Stimulated activated effector memory CD8-positive, alpha-beta T cell treated with anti-CD3 and anti-CD28 coated beads, Interleukin-12 subunit alpha, Interleukin-12 subunit beta, amount 100 ng/mL, for 72 hours (primary cell): ENCODE measurements at regions not wholly inside any gene's neighbourhood (a gene's known extent, or its start where the extent isn't known, plus 50 kb on each side); places are given as distances from the start of the nearest gene placed in this dataset.

Experiments used
- ATAC-seq: fragments of 150-1000 bp; cut with Tn5 transposase; 2 replicates; pipeline ENCODE4 v1.10.0; 2021
- DNase-seq, 2 donors: peaks; one replicate each; pipeline ENCODE4 v3.0.0; 2021 to 2022; ENCODE audit warnings: low spot score in 2 of 2
- H3K27ac Mint-ChIP-seq: one replicate; pipeline ENCODE4 v1.8.0; 2022; ENCODE audit warnings: mild to moderate bottlenecking, mixed read lengths
- H3K36me3 Mint-ChIP-seq: one replicate; pipeline ENCODE4 v1.8.0; 2022; ENCODE audit warnings: mild to moderate bottlenecking, mixed read lengths
- H3K4me1 Mint-ChIP-seq: one replicate; pipeline ENCODE4 v1.8.0; 2022; ENCODE audit warnings: mixed read lengths
- H3K4me3 Mint-ChIP-seq: one replicate; pipeline ENCODE4 v1.8.0; 2022; ENCODE audit warnings: mild to moderate bottlenecking, mixed read lengths
- H3K9me3 Mint-ChIP-seq: one replicate; pipeline ENCODE4 v1.8.0; 2022; ENCODE audit warnings: mixed read lengths

DNA sequence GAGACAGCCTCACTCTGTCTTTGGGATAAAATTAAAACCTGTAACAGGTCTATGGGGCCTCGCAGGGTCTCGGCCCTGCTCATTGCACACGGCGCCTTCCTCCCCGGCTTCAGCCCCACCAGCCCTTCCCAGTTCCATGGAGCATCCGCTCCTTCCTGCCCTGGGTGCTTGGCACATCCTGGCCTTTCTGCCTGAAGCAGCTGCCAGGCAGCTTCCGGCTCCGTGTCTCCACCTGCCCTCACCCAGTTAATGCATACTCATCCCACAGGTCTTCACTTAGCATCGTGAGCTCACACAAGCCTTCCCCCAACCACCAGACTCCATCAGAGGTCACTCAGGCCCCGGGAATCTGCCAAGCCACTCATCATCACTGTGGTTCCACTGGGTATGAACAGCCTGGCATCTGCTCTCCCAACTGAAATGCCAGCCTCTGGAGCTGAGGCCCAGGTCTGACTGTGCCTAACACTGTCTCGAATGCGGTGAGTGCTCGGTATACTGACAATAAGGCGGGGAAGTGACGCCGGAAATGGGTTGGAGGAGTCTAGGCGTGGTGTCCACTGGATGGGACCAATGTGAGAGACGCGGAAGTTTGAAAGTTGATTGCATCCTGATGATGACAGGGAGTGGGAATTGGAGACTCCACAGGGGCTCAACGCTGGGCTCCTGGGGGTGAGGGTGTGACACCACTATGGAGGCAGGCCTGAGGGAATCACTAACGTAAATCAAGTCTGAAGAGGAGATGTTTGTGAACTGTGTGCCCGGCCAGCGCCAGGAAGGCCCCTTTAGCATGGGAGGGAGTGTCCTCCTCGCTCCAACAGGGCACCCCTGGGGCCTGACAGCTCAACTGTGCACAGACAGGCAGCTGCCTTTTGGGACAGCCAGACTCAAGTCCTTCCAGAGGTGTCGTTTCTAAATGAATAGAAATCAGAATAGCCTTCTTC is 245.8 kb downstream of the TTLL2 start:
- H3K4me1 Mint-ChIP-seq, result no peaks in the 10 kb centered on the region
- ATAC-seq (no peak), DNase-seq (no peak)
- no peaks in the 10 kb centered on the region for H3K9me3 Mint-ChIP-seq
- H3K36me3 Mint-ChIP-seq, result no peaks in the 10 kb centered on the region
- no peak overlapping the region for H3K4me3 Mint-ChIP-seq
- no peak overlapping the region for H3K27ac Mint-ChIP-seq

DNA sequence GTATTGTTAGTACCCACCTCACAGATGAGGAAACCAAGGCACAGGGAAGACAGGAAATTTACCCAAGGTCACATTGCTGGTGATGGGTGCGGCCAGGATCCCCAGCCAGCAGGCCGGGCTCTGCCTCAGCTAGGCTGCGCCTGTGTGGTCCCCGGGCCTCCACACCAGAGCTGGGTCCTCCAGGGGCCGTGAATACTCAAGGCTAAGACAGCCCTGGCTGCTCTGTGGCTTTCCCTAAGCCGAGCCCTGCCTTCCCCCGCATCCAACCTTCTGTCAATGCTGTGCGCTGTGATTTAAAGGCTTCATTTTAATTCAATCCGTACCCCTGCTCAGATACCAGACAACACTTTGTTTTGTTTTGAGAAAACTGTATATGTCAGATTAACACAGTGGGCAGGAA is 246.7 kb downstream of the TTLL2 start:
- no peaks in the 10 kb centered on the region for H3K4me1 Mint-ChIP-seq
- H3K9me3 Mint-ChIP-seq, result no peaks in the 10 kb centered on the region
- H3K27ac Mint-ChIP-seq, result no peak overlapping the region
- no peak overlapping the region for H3K4me3 Mint-ChIP-seq
- no peaks in the 10 kb centered on the region for H3K36me3 Mint-ChIP-seq
- DNase-seq (no peak), ATAC-seq (no peak)

DNA sequence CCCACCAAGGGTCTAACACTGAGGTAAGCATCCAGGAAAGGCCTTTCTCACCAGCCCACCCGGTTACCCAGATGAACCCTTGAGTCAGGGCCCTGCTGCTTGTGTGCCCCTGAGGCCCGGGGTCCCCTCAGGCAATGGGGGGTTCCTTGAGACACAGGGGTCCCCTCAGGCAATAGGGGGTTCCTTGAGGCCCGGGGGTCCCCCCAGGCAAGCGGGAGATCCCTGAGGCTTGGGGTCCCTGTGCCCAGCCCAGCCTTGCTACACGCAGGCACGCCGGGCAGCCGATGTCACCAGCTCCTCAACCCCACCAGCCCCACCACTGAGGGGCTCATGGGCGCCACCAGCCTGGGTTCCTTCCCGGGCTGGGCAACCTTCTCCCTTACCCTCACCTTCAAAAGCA is 247.2 kb downstream of the TTLL2 start:
- H3K4me1 Mint-ChIP-seq, result no peaks in the 10 kb centered on the region
- no peak overlapping the region for H3K4me3 Mint-ChIP-seq
- DNase-seq (no peak), ATAC-seq (no peak)
- H3K36me3 Mint-ChIP-seq, result no peaks in the 10 kb centered on the region
- H3K27ac Mint-ChIP-seq, result no peak overlapping the region
- no peaks in the 10 kb centered on the region for H3K9me3 Mint-ChIP-seq

DNA sequence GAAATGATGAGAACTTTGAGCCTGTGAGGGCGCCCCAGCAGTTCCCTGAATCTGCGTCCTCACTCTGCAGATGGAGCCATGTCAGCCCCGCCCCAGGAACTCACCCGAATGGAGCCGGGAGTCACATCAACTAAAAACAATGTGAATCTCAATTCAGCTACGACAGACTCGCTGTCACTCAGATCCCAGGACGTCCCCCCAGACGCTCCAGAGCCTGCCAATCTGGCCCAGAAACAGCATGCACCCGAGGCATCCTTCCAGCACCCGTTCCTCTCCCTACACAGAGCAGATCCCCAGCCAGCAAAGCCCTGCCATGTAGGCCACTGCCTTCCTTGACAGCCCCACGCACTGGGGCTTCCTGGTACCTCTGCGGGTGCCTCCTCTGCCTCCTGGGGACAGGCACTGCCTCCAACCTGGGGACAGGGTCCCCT is 248.0 kb downstream of the TTLL2 start:
- ATAC-seq (no peak), DNase-seq (no peak)
- Mint-ChIP-seq H3K36me3 (no peaks in the 10 kb centered on the region), H3K4me3 (no peak overlapping the region), H3K4me1 (no peaks in the 10 kb centered on the region), H3K9me3 (no peaks in the 10 kb centered on the region), H3K27ac (no peak overlapping the region)

DNA sequence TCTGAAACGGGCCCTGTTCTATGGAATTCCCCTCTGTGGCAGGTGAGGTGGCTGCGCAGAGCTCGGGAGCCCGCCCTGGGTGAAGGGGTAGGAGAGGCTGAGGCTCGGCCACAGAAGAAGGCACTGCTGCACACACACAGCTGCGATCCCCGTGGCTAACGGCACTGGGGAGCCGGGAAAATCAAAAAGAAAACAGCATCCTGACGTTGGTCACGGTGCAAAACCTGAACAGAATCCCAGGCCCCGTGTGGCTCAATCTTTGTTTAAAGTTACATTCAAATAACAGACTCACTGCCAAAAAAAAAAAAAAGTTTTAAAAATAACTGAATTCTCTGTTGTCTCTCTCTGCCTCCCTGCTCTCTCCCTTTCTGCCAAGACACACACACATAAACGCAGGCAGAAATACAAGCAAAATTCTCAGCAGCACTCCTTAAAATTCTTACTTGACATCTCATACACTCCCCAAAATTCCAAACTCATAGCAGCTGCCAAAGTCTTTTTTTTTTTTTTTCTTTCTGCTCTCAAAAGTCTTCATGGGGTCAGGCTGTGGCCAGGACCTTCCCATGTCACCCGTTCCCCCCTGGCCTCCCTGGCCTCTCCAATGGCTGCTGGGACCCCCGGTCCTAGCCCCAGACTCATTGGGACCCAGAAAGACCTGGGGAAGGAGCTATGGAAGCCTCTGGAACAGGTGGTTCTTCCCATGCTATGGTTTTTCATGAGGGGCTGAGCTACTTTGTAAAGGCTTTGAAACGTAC is 248.8 kb downstream of the TTLL2 start:
- DNase-seq (no peak), ATAC-seq (no peak)
- Mint-ChIP-seq H3K4me1 (no peaks in the 10 kb centered on the region), H3K9me3 (no peaks in the 10 kb centered on the region), H3K36me3 (no peaks in the 10 kb centered on the region), H3K4me3 (no peak overlapping the region), H3K27ac (no peak overlapping the region)

DNA sequence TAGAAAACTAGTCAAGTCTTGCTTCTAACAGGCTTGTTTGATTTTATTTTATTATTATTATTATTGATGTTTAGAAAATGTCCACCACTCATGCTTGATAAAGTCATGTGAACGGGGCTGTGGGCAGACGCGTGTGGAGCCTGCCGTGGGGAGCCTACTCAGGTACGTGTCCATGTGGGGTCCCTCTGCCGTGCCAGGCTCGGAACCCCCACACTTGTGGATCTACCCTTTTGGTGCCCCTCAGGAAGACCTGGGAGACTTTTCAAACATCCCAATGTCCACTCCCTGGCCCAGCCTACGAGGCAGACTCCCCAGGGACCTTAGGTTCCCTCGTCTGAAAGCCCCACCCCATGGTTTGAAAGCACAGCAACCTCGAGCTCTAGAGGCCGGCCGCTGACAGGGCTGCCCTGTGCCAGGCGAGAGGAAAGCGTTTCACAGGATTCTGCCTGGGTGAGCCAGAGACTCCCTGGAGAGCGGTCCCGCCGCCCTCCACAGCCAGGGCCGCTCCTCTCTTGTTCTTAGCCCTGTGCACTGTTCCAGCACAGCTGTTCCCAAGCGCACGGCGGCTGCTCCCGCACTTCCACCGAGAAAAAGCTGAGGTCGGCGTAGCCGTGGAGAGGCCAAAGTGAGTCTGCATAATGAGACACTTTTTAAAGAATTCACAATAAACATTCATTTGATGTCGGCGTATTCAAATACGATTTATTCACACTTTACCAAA is 249.7 kb downstream of the TTLL2 start:
- no peaks in the 10 kb centered on the region for H3K36me3 Mint-ChIP-seq
- no peak overlapping the region for H3K27ac Mint-ChIP-seq
- no peaks in the 10 kb centered on the region for H3K9me3 Mint-ChIP-seq
- H3K4me1 Mint-ChIP-seq, result no peaks in the 10 kb centered on the region
- ATAC-seq, result no peak
- DNase-seq, result no peak
- H3K4me3 Mint-ChIP-seq, result no peak overlapping the region

DNA sequence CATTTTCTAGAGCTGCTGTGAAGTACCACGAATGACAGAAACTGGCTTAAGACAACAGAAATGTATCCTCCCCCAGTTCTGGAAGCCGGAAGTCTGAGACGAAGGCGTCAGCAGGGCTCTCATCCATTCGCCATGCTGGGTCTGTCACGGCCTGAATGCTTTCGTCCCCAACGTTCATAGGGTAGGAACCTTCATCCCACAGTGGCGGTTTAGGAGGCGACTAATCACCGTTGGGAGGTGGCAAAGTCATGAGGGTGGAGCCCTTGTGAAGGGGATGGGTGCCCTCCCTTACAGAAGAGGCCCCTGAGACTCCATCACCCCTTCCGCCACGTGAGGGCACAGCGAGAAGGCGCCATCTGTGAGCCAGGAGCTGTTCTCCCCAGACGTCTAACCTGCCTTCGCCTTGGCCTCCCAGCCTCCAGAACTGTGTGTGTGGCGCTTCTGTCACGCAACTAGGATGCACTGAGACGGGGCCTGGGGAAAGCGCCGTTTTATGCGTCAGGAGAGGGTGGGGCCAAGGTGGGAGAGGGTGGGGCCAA is 250.3 kb downstream of the TTLL2 start:
- Mint-ChIP-seq H3K27ac (no peak overlapping the region), H3K36me3 (no peaks in the 10 kb centered on the region), H3K4me3 (no peak overlapping the region), H3K4me1 (no peaks in the 10 kb centered on the region), H3K9me3 (no peaks in the 10 kb centered on the region)
- DNase-seq (no peak), ATAC-seq (no peak)

DNA sequence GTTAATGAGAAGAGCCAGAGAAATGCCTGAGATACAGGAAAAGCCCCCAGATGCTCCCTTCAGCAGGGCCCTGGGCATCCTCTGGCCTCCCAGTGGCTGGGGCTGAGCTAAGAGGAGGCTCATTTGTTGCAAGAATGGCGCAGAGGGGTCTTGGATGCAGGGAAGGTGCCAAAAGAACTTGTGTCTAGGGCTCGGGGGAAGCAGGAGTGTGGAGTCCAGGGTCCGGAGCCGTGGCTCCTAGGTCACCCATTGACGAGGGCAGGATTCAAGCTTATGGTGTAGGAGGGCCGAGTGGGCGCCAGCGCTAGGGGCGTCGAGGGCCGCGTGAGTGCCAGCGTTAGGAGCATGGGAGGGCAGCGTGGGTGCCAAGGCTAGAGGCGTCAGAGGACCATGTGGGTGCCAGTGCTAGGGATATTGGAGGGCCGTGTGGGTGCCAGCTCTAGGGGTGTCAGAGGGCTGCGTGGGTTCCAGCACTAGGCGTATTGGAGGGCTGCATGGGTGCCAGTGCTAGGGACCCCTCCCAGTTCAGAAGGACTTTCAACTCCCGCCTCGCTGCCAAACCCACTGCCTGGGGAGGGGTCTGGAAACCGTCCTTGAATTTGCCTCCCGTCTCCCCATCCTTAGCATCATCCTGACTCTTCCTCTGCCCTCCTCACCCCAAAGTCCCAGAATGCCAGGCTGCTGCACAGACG is 250.5 kb upstream of the AFDN start:
- ATAC-seq, result no peak
- DNase-seq, result no peak
- Mint-ChIP-seq H3K36me3 (no peaks in the 10 kb centered on the region), H3K4me3 (no peak overlapping the region), H3K27ac (no peak overlapping the region), H3K4me1 (no peaks in the 10 kb centered on the region), H3K9me3 (no peaks in the 10 kb centered on the region)

DNA sequence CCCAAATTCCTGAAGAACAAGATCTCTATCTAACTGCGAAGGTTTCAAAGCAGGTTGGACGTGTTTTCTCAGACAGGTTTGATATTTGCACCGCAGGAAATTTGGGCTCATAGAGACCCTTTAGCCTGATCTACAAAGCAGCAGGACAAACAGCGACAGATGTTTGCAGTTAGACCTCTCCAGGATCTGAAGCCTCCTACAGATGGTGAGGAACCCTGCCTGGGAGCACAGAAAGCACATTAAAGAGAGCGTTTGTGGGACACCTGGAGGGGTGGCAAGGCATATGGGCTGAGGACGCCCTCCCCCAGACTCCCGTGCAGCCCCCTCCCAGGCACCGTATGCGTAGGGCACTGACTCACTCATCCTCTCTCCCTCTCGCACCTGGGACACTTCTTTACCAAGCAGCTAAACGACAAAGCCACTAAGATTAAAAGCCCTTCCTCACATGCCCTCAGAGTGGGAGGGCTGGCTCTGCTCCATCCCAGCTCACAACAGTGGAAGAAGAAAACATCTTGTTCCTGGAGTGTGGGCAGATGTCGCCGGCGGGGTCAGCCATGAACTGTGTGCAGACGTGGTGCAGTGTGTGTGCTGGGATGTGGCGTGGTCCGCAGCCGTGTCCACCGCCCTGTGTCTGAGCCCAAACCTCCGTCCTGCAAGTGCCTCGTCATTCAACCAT is 249.7 kb upstream of the AFDN start:
- Mint-ChIP-seq H3K36me3 (no peaks in the 10 kb centered on the region), H3K4me3 (no peak overlapping the region), H3K4me1 (no peaks in the 10 kb centered on the region), H3K27ac (no peak overlapping the region), H3K9me3 (no peaks in the 10 kb centered on the region)
- ATAC-seq (no peak), DNase-seq (no peak)

DNA sequence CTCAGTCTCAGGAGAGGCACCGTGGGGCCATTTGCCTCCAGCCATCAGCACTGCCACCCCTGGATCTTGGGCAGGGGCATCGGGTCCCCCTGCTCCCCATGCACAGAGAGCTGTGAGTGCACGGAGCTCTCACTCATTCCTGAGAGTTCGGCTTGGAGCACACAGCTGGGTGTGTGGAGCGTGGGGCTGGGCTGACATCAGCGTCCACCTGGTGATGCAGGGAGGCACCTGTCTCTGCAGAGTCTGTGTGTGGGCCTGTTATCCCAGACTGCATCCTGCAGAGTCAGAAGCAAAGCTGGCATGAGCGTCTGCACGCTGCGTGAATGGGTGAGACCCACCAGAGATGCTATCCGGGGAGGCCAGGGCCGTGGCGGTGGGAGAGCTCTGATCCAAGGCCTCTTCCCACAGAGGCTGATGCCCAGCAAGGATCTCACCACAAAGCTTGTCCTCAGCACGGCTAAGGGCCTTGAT is 248.8 kb upstream of the AFDN start:
- H3K9me3 Mint-ChIP-seq, result peaks cover 3% of the 10 kb centered on the region
- ATAC-seq (no peak), DNase-seq (no peak)
- H3K4me1 Mint-ChIP-seq, result no peaks in the 10 kb centered on the region
- H3K4me3 Mint-ChIP-seq, result no peak overlapping the region
- H3K36me3 Mint-ChIP-seq, result no peaks in the 10 kb centered on the region
- H3K27ac Mint-ChIP-seq, result no peak overlapping the region

DNA sequence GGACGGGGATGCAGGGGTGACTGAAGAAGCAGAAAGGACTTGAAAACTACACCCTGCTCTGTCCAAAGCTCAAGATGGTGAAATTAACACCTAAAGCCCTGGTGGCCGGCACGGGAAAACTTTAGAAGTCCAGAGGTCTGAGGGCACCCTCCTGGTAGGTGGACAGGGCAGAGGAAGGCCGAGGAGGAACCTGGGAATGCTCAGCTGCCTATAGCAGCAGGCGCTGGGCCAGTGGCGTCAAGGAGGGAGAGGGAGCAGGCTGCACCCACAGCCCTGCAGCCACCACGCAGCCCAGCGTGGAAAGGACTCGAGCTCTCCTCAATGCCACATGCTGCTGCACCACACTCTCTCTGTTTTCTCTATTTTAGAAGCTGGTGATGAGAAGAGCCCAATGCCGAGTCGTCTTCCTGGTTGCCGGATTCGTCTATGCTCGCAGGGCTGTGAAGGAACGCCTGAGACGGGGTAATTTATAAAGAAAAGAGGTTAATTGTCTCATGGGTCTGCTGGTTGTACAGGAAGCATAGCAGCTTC is 248.3 kb upstream of the AFDN start:
- Mint-ChIP-seq H3K36me3 (no peaks in the 10 kb centered on the region), H3K27ac (no peak overlapping the region), H3K4me3 (no peak overlapping the region), H3K9me3 (peaks cover 6% of the 10 kb centered on the region), H3K4me1 (no peaks in the 10 kb centered on the region)
- DNase-seq (no peak), ATAC-seq (no peak)

DNA sequence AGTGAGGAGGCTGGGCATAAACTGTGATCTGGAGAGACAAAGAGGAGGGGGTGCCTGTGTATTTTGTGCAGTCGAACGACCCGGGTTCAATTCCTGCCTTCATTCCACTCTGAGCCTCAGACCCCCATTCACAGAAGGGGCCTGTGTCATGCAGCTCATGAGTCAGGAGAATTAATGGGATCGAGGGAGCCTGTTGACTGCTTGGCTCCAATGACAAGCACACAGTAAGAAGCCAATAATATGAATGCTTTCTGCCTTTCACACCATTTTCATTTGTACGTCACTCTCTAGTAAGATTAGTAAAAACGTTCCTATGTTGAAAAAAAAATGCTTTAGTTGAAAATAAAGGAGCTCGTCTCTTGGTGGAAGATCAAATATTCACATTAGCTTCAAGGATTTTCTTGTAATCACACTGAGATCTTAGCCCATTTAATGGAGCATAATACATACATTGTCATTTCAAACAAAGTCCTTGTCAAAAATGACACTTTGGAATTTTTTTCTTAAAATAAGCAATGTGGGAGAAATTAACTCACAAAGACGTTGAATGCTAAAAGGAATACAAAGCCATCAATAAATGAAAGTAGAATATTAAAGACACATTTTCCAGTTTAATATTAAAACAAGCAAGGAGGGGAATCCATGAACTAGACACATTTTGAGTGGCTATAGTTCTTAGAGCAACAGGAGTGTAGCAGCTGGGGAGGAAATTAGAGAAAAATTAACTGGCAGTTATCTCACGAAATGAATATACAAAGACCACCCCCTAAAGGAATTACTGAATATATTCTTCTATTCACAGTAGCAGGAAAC is 246.7 kb upstream of the AFDN start:
- Mint-ChIP-seq H3K4me1 (no peaks in the 10 kb centered on the region), H3K27ac (no peak overlapping the region), H3K4me3 (no peak overlapping the region), H3K36me3 (no peaks in the 10 kb centered on the region), H3K9me3 (peaks cover 10% of the 10 kb centered on the region)
- ATAC-seq (no peak), DNase-seq (no peak)

DNA sequence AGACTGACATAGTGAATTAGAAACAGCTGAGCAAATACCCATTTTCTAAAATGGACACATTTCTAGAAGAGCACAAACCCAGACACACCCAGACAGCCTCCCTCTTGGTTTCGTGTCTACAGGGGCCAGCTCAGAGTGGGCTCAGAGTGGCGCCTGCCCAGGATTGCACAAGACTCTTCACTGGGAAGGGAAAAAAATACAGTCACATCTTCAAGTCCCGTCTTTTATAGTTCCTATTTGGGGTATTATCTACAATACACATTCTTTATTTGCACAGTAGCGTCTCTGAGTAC is 246.1 kb upstream of the AFDN start:
- H3K9me3 Mint-ChIP-seq, result peaks cover 10% of the 10 kb centered on the region
- no peak overlapping the region for H3K27ac Mint-ChIP-seq
- ATAC-seq (no peak), DNase-seq (no peak)
- H3K36me3 Mint-ChIP-seq, result no peaks in the 10 kb centered on the region
- H3K4me3 Mint-ChIP-seq, result no peak overlapping the region
- no peaks in the 10 kb centered on the region for H3K4me1 Mint-ChIP-seq

DNA sequence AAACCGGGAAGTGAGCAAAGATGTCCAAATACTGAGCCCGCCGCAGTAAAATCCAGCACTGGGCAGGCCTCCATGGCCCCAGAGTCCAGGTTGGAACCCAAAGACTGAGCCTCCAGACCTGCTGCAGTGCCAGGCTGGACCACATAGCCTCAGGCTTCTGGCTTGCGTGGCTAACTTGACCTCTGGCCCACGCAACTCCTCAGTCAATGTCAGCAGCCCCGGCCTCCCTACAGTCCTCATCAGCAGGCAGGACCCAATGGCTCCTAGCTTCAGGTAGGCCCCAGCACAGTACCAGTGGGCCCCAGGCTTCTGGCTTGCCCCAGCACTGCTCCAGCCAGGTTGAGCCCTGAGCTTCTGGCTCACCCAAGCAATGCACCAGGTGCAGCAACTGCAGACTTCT is 245.1 kb upstream of the AFDN start:
- DNase-seq (no peak), ATAC-seq (no peak)
- H3K9me3 Mint-ChIP-seq, result peaks cover 10% of the 10 kb centered on the region
- H3K4me3 Mint-ChIP-seq, result no peak overlapping the region
- no peaks in the 10 kb centered on the region for H3K36me3 Mint-ChIP-seq
- no peaks in the 10 kb centered on the region for H3K4me1 Mint-ChIP-seq
- no peak overlapping the region for H3K27ac Mint-ChIP-seq
